H1 (cell line): ENCODE measurements at regions not wholly inside any gene's neighbourhood (a gene's known extent, or its start where the extent isn't known, plus 50 kb on each side); places are given as distances from the start of the nearest gene placed in this dataset.
A peak's percentile ranks its signal among the peaks of the same experiment; 100 is the strongest.

ENCODE experiments used
- CTCF ChIA-PET: fragments of 300-600 bp; sonication (Branson Sonifier 250); formaldehyde crosslinking; loops from one replicate; lab custom pipeline; 2021; ENCODE audit not compliant: partially characterized antibody; lab: Charles Lee
- POLR2A ChIA-PET: fragments of 300-600 bp; sonication (Branson Sonifier 250); formaldehyde crosslinking; loops from one replicate; lab custom pipeline; 2021; ENCODE audit warnings: inconsistent platforms; ENCODE audit not compliant: partially characterized antibody; lab: Charles Lee
- DNase-seq, 2 experiments: peaks; one replicate each; pipeline versions ENCODE4 v3.0.0 to v3.0.0-alpha.2; 2010 to 2022; ENCODE audit warnings: low spot score in 2 of 2, low read depth in 1 of 2, mixed read lengths in 1 of 2
- FAIRE-seq: peaks from 2 replicates; lab custom pipeline; 2011; peaks lifted over from hg19 to GRCh38; lab: Jason Lieb, UNC
- H2AFZ ChIP-seq: 2 replicates; pipeline ENCODE4 v1.8.1; 2012; ENCODE audit warnings: low read length, inconsistent platforms
- H2AK5ac ChIP-seq: 2 replicates; pipeline ENCODE4 v1.6.1; 2013; ENCODE audit warnings: low read depth, low read length
- H2BK120ac ChIP-seq: replicated peaks from 2 replicates; pipeline ENCODE3; 2013; ENCODE audit warnings: low read depth, low read length, inconsistent platforms
- H2BK12ac ChIP-seq: 2 replicates; pipeline ENCODE4 v1.6.1; 2013; ENCODE audit warnings: low read depth, low read length
- H2BK15ac ChIP-seq: 2 replicates; pipeline ENCODE4 v1.6.1; 2013; ENCODE audit warnings: low read length
- H2BK20ac ChIP-seq: 2 replicates; pipeline ENCODE4 v1.6.1; 2013; ENCODE audit warnings: low read length
- H2BK5ac ChIP-seq: 2 replicates; pipeline ENCODE4 v1.6.1; 2013; ENCODE audit warnings: low read depth, low read length
- H3K14ac ChIP-seq: 2 replicates; pipeline ENCODE4 v1.6.1; 2013; ENCODE audit warnings: inconsistent platforms; ENCODE audit not compliant: insufficient read length
- H3K18ac ChIP-seq: 2 replicates; pipeline ENCODE4 v1.6.1; 2013; ENCODE audit warnings: low read length; ENCODE audit errors: extremely low read depth
- H3K23ac ChIP-seq: 2 replicates; pipeline ENCODE4 v1.6.1; 2013; ENCODE audit warnings: inconsistent platforms; ENCODE audit not compliant: insufficient read length
- H3K23me2 ChIP-seq: 2 replicates; pipeline ENCODE4 v1.6.1; 2013; ENCODE audit warnings: low read depth, low read length
- H3K27ac ChIP-seq: 2 replicates; pipeline ENCODE4 v1.6.1; 2011; ENCODE audit warnings: low read depth, low read length, inconsistent platforms
- H3K27me3 ChIP-seq, 4 experiments: replicated peaks in 1 of 4; 1 replicate in 1 of 4; 2 replicates in 3 of 4; pipeline versions ENCODE4 v1.6.1 to v1.8.1; 2011 to 2013; ENCODE audit warnings: low read length in 3 of 4, mild to moderate bottlenecking in 3 of 4, inconsistent platforms in 2 of 4, mixed read lengths in 2 of 4, moderate library complexity in 1 of 4; ENCODE audit not compliant: control insufficient read depth in 3 of 4, insufficient read depth in 3 of 4; ENCODE audit errors: extremely low read depth in 1 of 4
- H3K36me3 ChIP-seq, 4 experiments: 2 replicates each; pipeline versions ENCODE4 v1.6.1 to v1.8.1; 2011 to 2013; ENCODE audit warnings: mild to moderate bottlenecking in 4 of 4, low read length in 3 of 4, moderate library complexity in 2 of 4, control low read depth in 1 of 4, inconsistent platforms in 1 of 4; ENCODE audit not compliant: insufficient read depth in 4 of 4, control insufficient read depth in 2 of 4
- H3K4ac ChIP-seq: replicated peaks from 2 replicates; pipeline ENCODE3; 2013; ENCODE audit warnings: low read length, low read depth, mixed read lengths, inconsistent platforms; ENCODE audit not compliant: insufficient read length
- H3K4me1 ChIP-seq, 4 experiments: replicated peaks in 1 of 4; 1 replicate in 1 of 4; 2 replicates in 3 of 4; pipeline versions ENCODE4 v1.6.1 to v1.8.1; 2011 to 2013; ENCODE audit warnings: low read length in 3 of 4, inconsistent platforms in 2 of 4, mixed read lengths in 1 of 4; ENCODE audit not compliant: insufficient read depth in 4 of 4, control insufficient read depth in 3 of 4
- H3K4me2 ChIP-seq, 2 experiments: 2 replicates each; pipeline versions ENCODE4 v1.6.1 to v1.8.1; 2011 to 2013; ENCODE audit warnings: low read depth in 2 of 2, low read length in 2 of 2, control low read depth in 1 of 2, inconsistent platforms in 1 of 2, mild to moderate bottlenecking in 1 of 2; ENCODE audit not compliant: insufficient read depth in 1 of 2
- H3K4me3 ChIP-seq, 4 experiments: fragments of 200-600, 300-600 bp in 1 of 4; sonication (generic), shearing (Covaris generic), sonication (Bioruptor Twin) in 1 of 4; 2 replicates each; pipeline versions ENCODE4 v1.5.1 to v1.8.1; 2011 to 2016; ENCODE audit warnings: low read length in 4 of 4, low read depth in 3 of 4, control low read depth in 2 of 4, inconsistent platforms in 2 of 4, mild to moderate bottlenecking in 2 of 4, mixed read lengths in 1 of 4, moderate library complexity in 1 of 4; ENCODE audit not compliant: insufficient read depth in 2 of 4; ENCODE audit errors: extremely low read depth in 1 of 4
- H3K56ac ChIP-seq: replicated peaks from 2 replicates; pipeline ENCODE3; 2013; ENCODE audit warnings: low read depth, mild to moderate bottlenecking, mixed read lengths, low read length, inconsistent platforms; ENCODE audit not compliant: insufficient read length
- H3K79me1 ChIP-seq: 2 replicates; pipeline ENCODE4 v1.6.1; 2013; ENCODE audit warnings: low read depth, low read length, control low read depth
- H3K79me2 ChIP-seq, 2 experiments: 2 replicates each; pipeline versions ENCODE4 v1.6.1 to v1.8.1; 2012 to 2013; ENCODE audit warnings: low read length in 2 of 2, mild to moderate bottlenecking in 2 of 2, inconsistent platforms in 1 of 2; ENCODE audit not compliant: insufficient read depth in 2 of 2, control insufficient read depth in 1 of 2
- H3K9ac ChIP-seq, 4 experiments: replicated peaks in 1 of 4; 1 replicate in 1 of 4; 2 replicates in 3 of 4; pipeline versions ENCODE4 v1.6.1 to v1.8.1; 2011 to 2013; ENCODE audit warnings: low read depth in 3 of 4, low read length in 3 of 4, control low read depth in 2 of 4, mild to moderate bottlenecking in 2 of 4, moderate library complexity in 2 of 4, inconsistent platforms in 1 of 4; ENCODE audit errors: extremely low read depth in 1 of 4
- H3K9me3 ChIP-seq, 2 experiments: 2 replicates each; pipeline versions ENCODE4 v1.6.1 to v1.8.1; 2012 to 2013; ENCODE audit warnings: mild to moderate bottlenecking in 2 of 2, moderate library complexity in 2 of 2, control low read depth in 1 of 2, inconsistent platforms in 1 of 2, low read depth in 1 of 2, low read length in 1 of 2, mixed read lengths in 1 of 2; ENCODE audit not compliant: insufficient read depth in 2 of 2
- H4K20me1 ChIP-seq, 2 experiments: replicated peaks in 1 of 2; 2 replicates each; pipeline versions ENCODE3 to v1.8.1; 2011 to 2013; ENCODE audit warnings: inconsistent platforms in 2 of 2, low read length in 2 of 2, mild to moderate bottlenecking in 1 of 2; ENCODE audit not compliant: insufficient read depth in 2 of 2, control insufficient read depth in 1 of 2
- H4K5ac ChIP-seq: 2 replicates; pipeline ENCODE4 v1.6.1; 2013; ENCODE audit warnings: low read length, low read depth, mixed read lengths, inconsistent platforms; ENCODE audit not compliant: insufficient read length
- H4K8ac ChIP-seq: 2 replicates; pipeline ENCODE4 v1.8.0; 2013; ENCODE audit warnings: mild to moderate bottlenecking, moderate library complexity, low read length, inconsistent platforms; ENCODE audit not compliant: insufficient read depth; ENCODE audit errors: extremely low read depth
- H4K91ac ChIP-seq: replicated peaks from 2 replicates; pipeline ENCODE3; 2013; ENCODE audit warnings: low read length, mixed read lengths, inconsistent platforms; ENCODE audit not compliant: insufficient read length
- ASH2L ChIP-seq: fragments of 200-600, 300-600 bp; sonication (generic); IDR thresholded peaks from one replicate; pipeline ENCODE4 v1.7.1; 2017; ENCODE audit warnings: low read length
- E2F6 ChIP-seq: IDR thresholded peaks from 2 replicates; pipeline ENCODE4 v1.6.1; 2012; ENCODE audit warnings: inconsistent platforms
- GABPA ChIP-seq: IDR thresholded peaks from 2 replicates; pipeline ENCODE4 v1.6.1; 2011; ENCODE audit warnings: mild to moderate bottlenecking, low read length, moderate library complexity, borderline replicate concordance; ENCODE audit not compliant: insufficient read depth
- GTF2F1 ChIP-seq: IDR thresholded peaks from 2 replicates; pipeline ENCODE4 v1.6.1; 2012; ENCODE audit warnings: low read depth, low read length, improper control_type of control experiment, borderline replicate concordance
- HDAC6 ChIP-seq: IDR thresholded peaks from one replicate; pipeline ENCODE4 v1.7.1; 2012; ENCODE audit warnings: low read depth, mild to moderate bottlenecking, inconsistent platforms, low read length, moderate library complexity
- KDM1A ChIP-seq: fragments of 200-600, 300-600 bp; sonication (generic); IDR thresholded peaks from 2 replicates; pipeline ENCODE4 v1.7.1; 2016; ENCODE audit warnings: mild to moderate bottlenecking, low read length, borderline replicate concordance
- POLR2A ChIP-seq, 2 experiments: IDR thresholded peaks; 1 replicate in 1 of 2; 2 replicates in 1 of 2; pipeline ENCODE4 v1.6.1; 2011; ENCODE audit warnings: low read depth in 2 of 2, low read length in 2 of 2, mild to moderate bottlenecking in 2 of 2; ENCODE audit errors: control extremely low read depth in 1 of 2
- RXRA ChIP-seq: IDR thresholded peaks from 2 replicates; pipeline ENCODE4 v1.6.1; 2011; ENCODE audit warnings: low read depth, mild to moderate bottlenecking, low read length, moderate library complexity; ENCODE audit not compliant: insufficient read depth
- SP1 ChIP-seq: IDR thresholded peaks from 2 replicates; pipeline ENCODE4 v1.6.1; 2011; ENCODE audit warnings: low read depth, low read length
- WGBS, 2 experiments: shearing (Covaris generic) in 1 of 2; methylation state at CpG; one replicate each; pipeline versions ENCODE4 v1.1.6 to v1.1.7; 2013 to 2015; ENCODE audit warnings: low lambda C conversion rate in 2 of 2, mixed read lengths in 2 of 2, inconsistent platforms in 1 of 2, low coverage in 1 of 2, missing lambda C conversion rate in 1 of 2; ENCODE audit not compliant: insufficient replicate concordance in 2 of 2, insufficient coverage in 1 of 2, insufficient read length in 1 of 2; ENCODE audit errors: extremely low coverage in 1 of 2, missing lambda C conversion rate in 1 of 2; 5-methylcytosine and 5-hydroxymethylcytosine counted together
- TF ChIP-seq, protein P1 (sequence below), 3 experiments: IDR thresholded peaks; 1 replicate in 2 of 3; 2 replicates in 1 of 3; pipeline versions ENCODE4 v1.5.1 to v1.6.1; 2011; ENCODE audit warnings: low read length in 3 of 3, mild to moderate bottlenecking in 3 of 3, inconsistent platforms in 2 of 3, low read depth in 1 of 3, moderate library complexity in 1 of 3; ENCODE audit not compliant: insufficient read depth in 1 of 3; ENCODE audit errors: control extremely low read depth in 1 of 3
- TF ChIP-seq, protein P2 (sequence below): IDR thresholded peaks from 2 replicates; pipeline ENCODE4 v1.6.1; 2012; ENCODE audit warnings: inconsistent platforms

- Histone ChIP-seq H2AK5ac (no peak overlapping the region), H2AFZ (no peak overlapping the region), H3K56ac (no peak overlapping the region), H3K36me3 (no peaks in the 10 kb centered on the region), H2BK15ac (peak overlapping the region; percentile 53; the same call in 1 of the 2 replicates), H2BK20ac (no peak overlapping the region), H4K91ac (no peak overlapping the region), H3K4ac (peak overlapping the region; percentile 13), H3K9me3 (no peaks in the 10 kb centered on the region), H2BK120ac (no peak overlapping the region), H3K79me1 (peaks cover 7% of the 10 kb centered on the region), H3K4me2 (no peak overlapping the region), H2BK12ac (0 out of 2 replicates have a peak overlapping the region, but pooled peaks have one; percentile 30), H3K23ac (no peak overlapping the region), H4K8ac (no peak overlapping the region), H3K14ac (no peak overlapping the region), H3K4me3 (no peak overlapping the region), H3K27me3 (no peaks in the 10 kb centered on the region; a peak in 2 of 7 replicates), H2BK5ac (no peak overlapping the region; the same call in 1 of the 2 replicates), H4K20me1 (peaks cover 0 to 6% of the 10 kb centered on the region in 2 experiments), H3K9ac (no peak overlapping the region), H3K23me2 (peaks cover 5% of the 10 kb centered on the region; the same call in 1 of the 2 replicates), H3K27ac (no peak overlapping the region), H3K18ac (no peak overlapping the region), H3K4me1 (peaks cover 4 to 38% (median 24%) of the 10 kb centered on the region in 4 experiments), H3K79me2 (peaks cover 0 to 7% of the 10 kb centered on the region in 2 experiments; a peak in 1 of 4 replicates), H4K5ac (no peak overlapping the region)
- 95% methylated on average over 5 of the region's 5 CpGs; no CpG with 5 or more reads in 1 of the 2 experiments for WGBS, 2 experiments
- DNase-seq (no peak), FAIRE-seq (no peak)
- POLR2A ChIA-PET, result interaction anchor here (1.2 to 1.9 kb wide), 2 partner anchors 11 to 110 kb away, joined by 3 to 5 read pairs; no protein-coding TSS in a partner anchor
- CTCF ChIA-PET, result interaction anchor here (0.7 to 33.8 kb wide), 6 partner anchors 8 to 122 kb away, joined by 3 to 371 read pairs (median 5); no protein-coding TSS in a partner anchor
- no peak for TF ChIP-seq HDAC6
- no peak for TF ChIP-seq ASH2L
- TF ChIP-seq, protein P1, sequence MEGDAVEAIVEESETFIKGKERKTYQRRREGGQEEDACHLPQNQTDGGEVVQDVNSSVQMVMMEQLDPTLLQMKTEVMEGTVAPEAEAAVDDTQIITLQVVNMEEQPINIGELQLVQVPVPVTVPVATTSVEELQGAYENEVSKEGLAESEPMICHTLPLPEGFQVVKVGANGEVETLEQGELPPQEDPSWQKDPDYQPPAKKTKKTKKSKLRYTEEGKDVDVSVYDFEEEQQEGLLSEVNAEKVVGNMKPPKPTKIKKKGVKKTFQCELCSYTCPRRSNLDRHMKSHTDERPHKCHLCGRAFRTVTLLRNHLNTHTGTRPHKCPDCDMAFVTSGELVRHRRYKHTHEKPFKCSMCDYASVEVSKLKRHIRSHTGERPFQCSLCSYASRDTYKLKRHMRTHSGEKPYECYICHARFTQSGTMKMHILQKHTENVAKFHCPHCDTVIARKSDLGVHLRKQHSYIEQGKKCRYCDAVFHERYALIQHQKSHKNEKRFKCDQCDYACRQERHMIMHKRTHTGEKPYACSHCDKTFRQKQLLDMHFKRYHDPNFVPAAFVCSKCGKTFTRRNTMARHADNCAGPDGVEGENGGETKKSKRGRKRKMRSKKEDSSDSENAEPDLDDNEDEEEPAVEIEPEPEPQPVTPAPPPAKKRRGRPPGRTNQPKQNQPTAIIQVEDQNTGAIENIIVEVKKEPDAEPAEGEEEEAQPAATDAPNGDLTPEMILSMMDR (IDR thresholded peaks at IDR 0.05; ENCODE audit: control extremely low read depth in 1 of 3, insufficient read depth in 1 of 3, low read depth in 1 of 3, low read length in 3 of 3), result no peak
- TF ChIP-seq POLR2A (IDR thresholded peaks at IDR 0.05; ENCODE audit: control extremely low read depth in 1 of 2, low read depth in 2 of 2, low read length in 2 of 2), result no peak
- no peak for TF ChIP-seq KDM1A
- no peak for TF ChIP-seq GTF2F1
- TF ChIP-seq, protein P2, sequence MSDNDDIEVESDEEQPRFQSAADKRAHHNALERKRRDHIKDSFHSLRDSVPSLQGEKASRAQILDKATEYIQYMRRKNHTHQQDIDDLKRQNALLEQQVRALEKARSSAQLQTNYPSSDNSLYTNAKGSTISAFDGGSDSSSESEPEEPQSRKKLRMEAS, result no peak
- no peak for TF ChIP-seq SP1
- TF ChIP-seq E2F6, result no peak
- TF ChIP-seq GABPA, result no peak
- TF ChIP-seq RXRA, result no peak
These were observed 124.5 kb upstream of the CIBAR2 start for GRCh38 chr16:85236818-85237150.
